ENCODE measurements at regions not wholly inside any gene's neighbourhood (a gene's known extent, or its start where the extent isn't known, plus 50 kb on each side); places are given as distances from the start of the nearest gene placed in this dataset.

DNA sequence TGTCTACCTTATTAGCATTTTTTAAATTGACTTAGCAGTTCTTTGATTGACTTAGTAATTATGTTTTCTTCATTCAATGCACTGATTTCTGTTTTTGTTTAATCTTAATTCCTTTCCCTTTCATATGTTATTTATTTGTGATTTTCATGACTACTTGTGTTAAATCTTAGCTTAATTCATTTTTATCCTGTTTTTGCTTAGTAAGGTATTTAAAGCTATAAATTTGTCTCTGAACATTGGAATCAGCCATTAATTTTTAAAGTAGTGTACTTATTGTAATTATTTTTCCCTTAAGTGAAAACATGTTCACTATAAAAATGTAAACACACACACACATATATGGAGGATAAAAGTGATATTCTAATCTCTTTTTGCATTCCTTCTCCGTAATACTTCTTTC is 109.1 kb upstream of the DIPK2B start:
- H3K9me3 Mint-ChIP-seq (ENCODE audit: unreplicated experiment), result no peaks in the 10 kb centered on the region

DNA sequence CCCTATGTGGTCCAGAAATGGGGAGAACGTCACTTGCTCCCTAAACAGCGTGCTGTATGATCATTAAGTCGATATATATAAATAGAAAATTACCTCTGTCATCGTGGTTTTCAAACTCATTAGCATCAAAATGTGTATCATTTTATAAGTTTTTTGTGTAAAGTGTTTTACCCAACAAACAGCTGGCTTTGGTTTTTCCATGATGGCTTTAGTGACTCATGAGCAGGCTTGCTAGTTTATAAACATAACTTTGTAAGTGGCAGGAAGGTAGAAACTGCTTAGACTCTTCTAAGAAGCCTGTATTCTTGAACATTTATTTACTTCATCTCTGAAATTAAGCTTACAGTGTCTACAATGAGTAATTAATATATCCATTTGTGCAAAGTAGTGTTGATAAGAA is 108.4 kb upstream of the DIPK2B start:
- Mint-ChIP-seq H3K4me3 (ENCODE audit: unreplicated experiment) (no peak overlapping the region), H3K36me3 (ENCODE audit: insufficient read depth, unreplicated experiment) (no peaks in the 10 kb centered on the region), H3K27me3 (ENCODE audit: insufficient read depth, unreplicated experiment) (peaks cover 44% of the 10 kb centered on the region), H3K4me1 (ENCODE audit: insufficient read depth, unreplicated experiment) (no peaks in the 10 kb centered on the region), H3K27ac (ENCODE audit: low read depth, unreplicated experiment) (no peak overlapping the region), H3K9me3 (ENCODE audit: unreplicated experiment) (no peaks in the 10 kb centered on the region)
- POLR2A ChIA-PET, result no interaction called here
- DNase-seq (ENCODE audit: unreplicated experiment), result no peak
- intact Hi-C loops (cut with micrococcal nuclease), result no loop called here
- CTCF ChIA-PET, result no interaction called here
- BruUV-seq (replicated peaks), result no TSS peak
- TF ChIP-seq CTCF (IDR thresholded peaks at IDR 0.05; ENCODE audit: unreplicated experiment), result no peak

More for the DNA sequence above, 109.1 kb upstream of the DIPK2B start:
- no peak for DNase-seq (ENCODE audit: unreplicated experiment)
- intact Hi-C loops (cut with micrococcal nuclease), result no loop called here
- H3K36me3 Mint-ChIP-seq (ENCODE audit: insufficient read depth, unreplicated experiment), result no peaks in the 10 kb centered on the region
- no peaks in the 10 kb centered on the region for H3K4me1 Mint-ChIP-seq (ENCODE audit: insufficient read depth, unreplicated experiment)
- no peak overlapping the region for H3K27ac Mint-ChIP-seq (ENCODE audit: low read depth, unreplicated experiment)
- no peak overlapping the region for H3K4me3 Mint-ChIP-seq (ENCODE audit: unreplicated experiment)
- BruUV-seq (replicated peaks), result no TSS peak
- ChIA-PET CTCF (interaction anchor here (0.6 to 0.8 kb wide), 2 partner anchors 126 to 1359 kb away, joined by 3 read pairs; no protein-coding TSS in a partner anchor), POLR2A (no interaction called here)
- H3K27me3 Mint-ChIP-seq (ENCODE audit: insufficient read depth, unreplicated experiment), result peaks cover 44% of the 10 kb centered on the region
- TF ChIP-seq CTCF (IDR thresholded peaks at IDR 0.05; ENCODE audit: unreplicated experiment), result no peak

GRCh38 chrX:45306794-45307193 is 106.1 kb upstream of the DIPK2B start:
- DNase-seq (ENCODE audit: unreplicated experiment), result no peak
- H3K36me3 Mint-ChIP-seq (ENCODE audit: insufficient read depth, unreplicated experiment), result no peaks in the 10 kb centered on the region
- intact Hi-C loops (cut with micrococcal nuclease), result no loop called here
- TF ChIP-seq CTCF (IDR thresholded peaks at IDR 0.05; ENCODE audit: unreplicated experiment), result no peak
- H3K4me1 Mint-ChIP-seq (ENCODE audit: insufficient read depth, unreplicated experiment), result no peaks in the 10 kb centered on the region
- peaks cover 48% of the 10 kb centered on the region for H3K27me3 Mint-ChIP-seq (ENCODE audit: insufficient read depth, unreplicated experiment)
- BruUV-seq (replicated peaks), result no TSS peak
- ChIA-PET CTCF (no interaction called here), POLR2A (interaction anchor here (0.8 kb wide), 1 partner anchor 49 kb away, joined by 3 read pairs; no protein-coding TSS in a partner anchor)
- no peak overlapping the region for H3K27ac Mint-ChIP-seq (ENCODE audit: low read depth, unreplicated experiment)
- H3K4me3 Mint-ChIP-seq (ENCODE audit: unreplicated experiment), result no peak overlapping the region
- H3K9me3 Mint-ChIP-seq (ENCODE audit: unreplicated experiment), result no peaks in the 10 kb centered on the region

GRCh38 chrX:45300638-45301037 is 100.0 kb upstream of the DIPK2B start:
- CTCF ChIA-PET, result no interaction called here

More at GRCh38 chrX:45300638-45301037, 100.0 kb upstream of the DIPK2B start:
- H3K9me3 Mint-ChIP-seq (ENCODE audit: unreplicated experiment), result no peaks in the 10 kb centered on the region
- POLR2A ChIA-PET, result no interaction called here
- DNase-seq (ENCODE audit: unreplicated experiment), result no peak
- H3K4me1 Mint-ChIP-seq (ENCODE audit: insufficient read depth, unreplicated experiment), result no peaks in the 10 kb centered on the region
- H3K4me3 Mint-ChIP-seq (ENCODE audit: unreplicated experiment), result no peak overlapping the region
- no TSS peak for BruUV-seq (replicated peaks)
- no peak overlapping the region for H3K27ac Mint-ChIP-seq (ENCODE audit: low read depth, unreplicated experiment)
- intact Hi-C loops (cut with micrococcal nuclease), result no loop called here
- TF ChIP-seq CTCF (IDR thresholded peaks at IDR 0.05; ENCODE audit: unreplicated experiment), result no peak
- no peaks in the 10 kb centered on the region for H3K36me3 Mint-ChIP-seq (ENCODE audit: insufficient read depth, unreplicated experiment)
- peaks cover 41% of the 10 kb centered on the region for H3K27me3 Mint-ChIP-seq (ENCODE audit: insufficient read depth, unreplicated experiment)
